Epithelial cell of prostate (primary cell): ENCODE measurements at regions not wholly inside any gene's neighbourhood (a gene's known extent, or its start where the extent isn't known, plus 50 kb on each side); places are given as distances from the start of the nearest gene placed in this dataset.

ENCODE experiments used
- DNase-seq: peaks from one replicate; pipeline ENCODE4 v3.0.0-alpha.2; 2011; ENCODE audit warnings: low read depth, low spot score
- H3K27ac ChIP-seq: fragments of 450-650 bp; 2 replicates; pipeline ENCODE4 v1.5.1; 2017; ENCODE audit warnings: mild to moderate bottlenecking

DNA sequence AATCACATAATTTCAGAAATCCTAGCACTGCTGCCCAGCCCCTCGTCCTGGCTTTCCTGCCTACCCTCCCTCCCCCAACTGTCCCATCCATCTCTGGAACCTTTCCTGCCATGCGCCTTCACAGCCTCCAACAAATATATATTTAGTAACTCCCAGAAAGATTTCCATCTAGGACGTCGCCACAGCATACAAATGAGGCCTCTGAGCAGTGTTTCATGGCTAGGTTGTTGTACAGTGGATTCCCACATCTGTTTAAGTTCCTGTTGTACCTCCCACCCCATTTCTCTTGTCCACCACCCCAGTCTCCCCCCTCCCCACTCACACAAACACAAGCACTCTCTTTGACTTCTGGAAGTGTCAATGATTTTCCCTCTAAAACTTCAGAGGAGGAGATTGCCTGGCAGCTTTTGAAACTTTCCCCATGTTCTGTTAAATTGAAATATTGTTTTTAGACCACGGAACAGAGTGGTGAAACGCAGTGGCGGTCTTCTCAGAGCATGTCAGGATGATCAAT, 280.3 kb upstream of the RORA start:
- no peak for DNase-seq
- H3K27ac ChIP-seq: no peak overlapping the region

DNA sequence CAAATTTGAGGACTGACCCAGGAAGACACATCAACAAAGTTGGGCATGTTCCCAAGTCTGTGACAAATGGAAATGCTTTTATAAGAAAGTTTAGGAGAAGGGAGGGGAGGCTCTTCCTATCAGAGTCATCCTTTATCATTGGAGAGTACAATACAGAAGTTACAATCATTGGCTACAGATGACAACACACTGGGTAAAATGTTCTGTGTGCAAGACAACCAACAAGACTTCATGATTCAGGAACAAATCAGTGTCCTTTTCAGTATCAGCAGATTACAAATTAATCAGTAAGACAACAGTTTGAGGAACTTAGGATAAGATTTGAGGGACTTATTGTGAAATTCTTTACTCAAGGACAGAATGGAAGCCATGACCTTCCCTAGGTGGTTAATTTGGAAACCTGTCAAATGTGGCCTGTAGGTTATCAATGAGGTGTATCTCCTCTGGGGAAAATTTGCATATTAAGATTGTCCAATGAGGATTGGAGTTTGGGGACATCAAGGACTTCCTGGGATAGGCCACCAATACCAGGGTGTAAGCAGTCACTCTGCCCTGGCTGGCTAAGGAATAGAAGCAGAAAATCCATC, 274.4 kb upstream of the RORA start:
- no peak overlapping the region for H3K27ac ChIP-seq
- DNase-seq: no peak

DNA sequence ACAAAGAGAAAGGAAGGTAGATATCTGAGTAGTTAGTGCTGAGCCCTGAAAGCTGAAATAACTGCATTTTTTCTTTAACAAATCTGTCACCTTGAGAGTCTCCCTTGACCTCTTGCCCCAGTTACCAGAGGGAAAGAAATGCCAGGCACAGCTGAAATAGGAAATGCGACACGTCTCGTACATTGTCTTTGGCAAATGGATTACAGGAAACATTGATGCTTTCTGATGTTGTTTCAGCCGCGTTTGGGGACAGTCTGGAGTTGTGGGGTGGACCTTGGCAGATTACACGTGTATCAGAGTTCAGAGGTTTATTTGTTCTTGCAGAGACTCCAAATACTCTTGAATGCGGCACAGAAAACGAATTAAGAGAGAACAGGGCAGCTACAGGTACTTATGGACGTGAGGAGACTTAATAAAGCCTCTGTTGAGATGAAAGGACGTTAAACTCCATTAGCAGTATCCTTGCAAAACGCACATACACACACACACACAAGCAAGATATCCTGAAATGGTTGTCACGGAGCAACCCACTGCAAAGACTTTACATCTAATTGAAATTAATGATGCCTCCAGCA, 272.8 kb upstream of the RORA start:
- DNase-seq: no peak
- no peak overlapping the region for H3K27ac ChIP-seq

DNA sequence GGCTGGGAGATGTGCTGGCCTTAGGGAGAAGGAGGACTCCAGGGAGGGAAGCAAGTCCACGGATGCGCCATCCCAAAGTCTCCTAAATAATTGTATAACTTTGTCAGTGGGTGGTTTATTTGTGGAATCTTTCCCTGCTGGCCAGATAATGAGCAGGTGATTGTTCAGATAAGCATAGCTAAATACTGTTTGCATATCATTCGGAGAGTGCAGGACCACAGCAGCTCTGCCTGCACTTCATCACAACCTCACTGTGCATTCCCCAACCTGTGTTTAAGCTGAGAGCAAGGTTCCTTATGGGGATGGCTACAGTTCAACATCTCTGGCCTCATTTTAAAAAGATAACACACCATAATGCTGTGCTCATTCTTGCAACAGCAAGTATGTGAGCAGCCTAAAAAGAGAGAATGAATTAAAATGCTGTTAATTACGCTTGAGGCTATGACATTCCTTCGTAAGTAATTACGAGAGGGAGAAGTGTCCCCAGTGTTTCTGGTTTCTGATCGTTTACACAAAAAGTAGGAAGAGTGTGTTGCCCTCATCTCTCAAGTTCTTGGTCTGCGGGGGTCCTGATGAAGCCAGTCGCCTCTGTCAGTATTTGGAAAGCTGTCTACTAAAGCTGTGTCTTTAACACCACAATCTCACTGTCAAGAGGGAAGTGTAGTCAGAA, 272.0 kb upstream of the RORA start:
- H3K27ac ChIP-seq: no peak overlapping the region
- no peak for DNase-seq

DNA sequence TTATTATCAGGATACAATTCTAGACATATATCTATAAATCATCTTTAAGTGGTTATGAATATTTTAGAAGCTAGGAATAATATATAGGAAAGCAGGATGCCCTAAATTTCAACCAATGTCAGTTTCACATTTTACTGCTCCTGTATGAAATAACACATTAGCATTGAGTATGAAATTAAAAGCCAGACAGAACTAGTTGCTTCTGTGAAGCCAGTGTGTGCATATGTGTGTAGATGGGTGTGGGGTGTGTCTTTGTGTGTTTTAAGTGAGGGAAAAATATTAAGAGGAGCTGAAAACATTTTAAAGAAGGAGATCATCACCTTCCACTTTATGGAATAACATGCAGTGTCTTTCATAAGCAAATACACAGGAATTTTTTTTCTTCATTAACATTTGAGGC, 271.4 kb upstream of the RORA start:
- H3K27ac ChIP-seq: no peak overlapping the region
- no peak for DNase-seq

DNA sequence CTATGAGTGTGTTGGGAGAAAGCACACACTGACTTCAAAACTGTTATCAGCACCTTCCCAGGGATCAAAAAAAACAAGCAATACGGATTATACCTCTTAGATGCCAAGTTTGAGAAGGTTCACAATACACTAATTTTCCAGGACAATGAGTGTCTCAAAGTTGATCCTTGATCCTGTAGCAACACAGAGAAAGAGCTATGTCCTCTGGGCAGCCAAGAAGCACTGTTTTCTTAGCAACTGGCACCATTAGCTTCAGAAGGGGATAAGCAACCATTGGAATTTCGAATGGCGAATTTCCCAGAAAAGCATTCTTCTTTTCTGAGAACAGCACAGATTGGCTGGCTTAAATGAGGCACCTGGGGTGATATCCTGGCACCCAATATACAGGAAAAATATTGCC, 270.3 kb upstream of the RORA start:
- H3K27ac ChIP-seq: no peak overlapping the region
- no peak for DNase-seq

DNA sequence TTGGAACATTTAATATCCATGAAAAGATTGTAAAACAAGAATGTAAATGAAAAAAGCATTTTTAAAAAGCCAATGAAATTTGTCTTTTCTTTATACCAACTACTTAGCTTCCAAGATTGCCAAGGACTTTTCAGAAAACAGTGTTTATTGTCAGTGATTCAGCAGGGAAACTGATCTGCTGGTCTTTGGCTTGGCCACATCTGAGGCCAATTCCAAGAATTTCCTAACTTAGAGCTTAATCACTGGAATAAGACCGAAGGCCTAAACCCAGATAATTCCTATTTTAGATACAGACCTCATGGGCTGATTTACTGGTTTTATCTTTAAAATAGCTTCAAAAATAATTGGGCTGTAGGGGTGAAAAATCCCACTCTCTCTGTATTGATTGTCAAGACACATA, 260.5 kb upstream of the RORA start:
- no peak overlapping the region for H3K27ac ChIP-seq
- no peak for DNase-seq

DNA sequence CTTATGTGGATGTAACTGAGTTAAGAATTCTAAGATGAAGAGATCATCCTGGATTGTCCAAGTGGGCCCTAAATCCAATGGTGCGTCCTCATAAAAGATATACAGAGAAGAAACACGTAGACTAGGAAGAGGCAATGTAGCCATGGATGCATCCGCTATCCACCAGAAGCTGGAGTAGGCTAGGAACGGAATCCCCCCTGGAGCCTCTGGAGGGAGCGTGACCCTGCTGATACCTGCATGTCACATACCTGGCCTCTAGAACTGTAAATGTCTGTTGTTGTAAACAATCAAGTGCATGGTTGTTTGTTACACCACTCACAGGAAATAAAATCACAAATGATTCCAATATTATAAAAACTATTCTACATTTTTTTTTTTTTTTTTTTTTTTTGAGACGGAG, 254.5 kb upstream of the RORA start:
- H3K27ac ChIP-seq: no peak overlapping the region
- no peak for DNase-seq

DNA sequence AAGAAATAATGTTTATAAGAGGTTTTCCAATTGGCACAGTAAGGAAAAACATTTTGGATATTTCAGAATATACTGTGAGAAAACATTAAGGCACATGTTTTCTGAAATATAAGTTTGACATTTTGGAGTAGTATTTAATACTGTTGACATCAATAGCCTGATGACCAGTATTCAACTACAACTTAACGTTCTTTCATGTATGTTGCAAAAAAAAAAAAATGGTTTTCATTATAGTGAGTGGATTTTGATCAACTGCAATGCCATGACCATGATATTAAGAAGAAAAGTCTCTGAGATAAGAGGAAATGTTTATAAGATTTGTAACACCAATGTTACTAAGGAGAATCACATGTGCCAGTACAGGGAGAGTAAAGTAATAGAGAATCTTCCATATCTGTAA, 252.8 kb upstream of the RORA start:
- no peak for DNase-seq
- no peak overlapping the region for H3K27ac ChIP-seq

DNA sequence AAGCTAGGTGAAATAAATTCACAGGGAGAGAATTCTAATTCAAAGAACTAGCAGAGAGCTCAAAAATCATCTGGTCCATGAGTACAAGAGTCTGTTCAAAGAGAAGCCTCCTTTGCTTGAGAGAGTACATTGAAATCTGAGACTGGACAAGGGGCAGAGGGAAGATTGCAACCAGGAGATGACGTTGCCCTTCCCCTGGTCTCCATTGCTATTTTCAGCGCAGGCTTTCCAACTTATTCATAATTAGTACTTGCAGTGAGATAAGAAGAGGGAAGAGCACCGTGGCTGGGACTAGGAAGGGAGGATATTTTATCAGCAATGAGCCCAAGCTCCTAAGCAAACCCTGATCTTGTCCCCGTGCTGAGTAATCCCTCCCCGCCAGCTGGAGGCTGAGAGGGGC, 251.8 kb upstream of the RORA start:
- no peak overlapping the region for H3K27ac ChIP-seq
- no peak for DNase-seq

DNA sequence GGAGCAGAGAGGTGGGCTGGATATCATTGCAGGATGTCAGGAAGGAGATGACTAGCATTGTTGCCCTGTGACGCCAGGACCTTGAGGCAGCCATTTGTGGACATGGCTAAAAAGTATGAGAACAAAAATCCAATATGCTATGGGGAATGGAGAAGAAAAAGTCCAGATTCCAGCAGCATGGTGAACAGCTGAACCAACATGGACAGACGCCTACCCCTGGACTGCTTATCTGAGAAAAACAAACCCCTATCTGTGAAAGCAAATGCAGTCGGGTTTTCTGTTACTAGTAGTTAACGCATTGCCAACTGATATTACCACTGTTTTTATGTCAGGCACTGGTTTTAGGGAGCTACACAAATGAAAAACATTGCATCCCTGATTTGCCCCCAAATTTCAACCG, 251.2 kb upstream of the RORA start:
- no peak overlapping the region for H3K27ac ChIP-seq
- DNase-seq: no peak

DNA sequence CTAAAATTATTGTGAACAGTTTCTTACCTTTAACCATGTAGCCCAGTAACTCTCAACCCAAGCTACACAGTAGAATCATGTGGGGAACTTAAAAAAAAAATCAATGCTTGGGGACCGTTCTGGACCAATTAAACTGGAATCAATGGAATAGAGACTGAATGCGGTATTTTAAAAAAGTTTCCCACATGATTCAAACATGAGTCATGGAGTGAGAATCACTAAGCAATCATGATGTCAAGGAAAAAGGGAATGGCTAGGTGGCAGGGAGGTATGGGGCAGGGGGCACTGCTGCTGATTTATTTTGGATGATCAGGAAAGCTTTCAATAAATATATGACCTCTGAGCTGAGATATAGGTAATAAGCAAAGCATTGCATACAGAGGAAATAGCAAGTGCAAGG, 250.5 kb upstream of the RORA start:
- no peak for DNase-seq
- H3K27ac ChIP-seq: no peak overlapping the region

DNA sequence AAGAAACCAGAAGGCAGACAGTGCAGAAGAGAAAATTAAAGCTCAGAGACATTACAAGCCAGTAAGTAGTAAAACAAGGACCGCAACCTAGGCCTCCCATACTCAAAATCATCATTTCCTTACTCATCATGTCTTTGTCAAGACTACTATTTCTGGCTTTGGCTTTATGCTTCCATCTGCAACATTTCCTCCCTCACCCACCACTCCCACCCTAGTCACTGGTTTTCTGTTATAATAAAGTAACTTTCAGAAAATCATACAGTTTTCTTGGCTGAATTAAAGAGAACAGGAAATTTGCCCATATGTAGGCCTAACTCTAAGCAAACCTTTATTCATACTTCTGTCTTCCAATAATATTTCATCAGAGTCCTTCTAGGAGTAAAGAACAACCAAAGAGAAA, 247.6 kb upstream of the RORA start:
- H3K27ac ChIP-seq: no peak overlapping the region
- no peak for DNase-seq

DNA sequence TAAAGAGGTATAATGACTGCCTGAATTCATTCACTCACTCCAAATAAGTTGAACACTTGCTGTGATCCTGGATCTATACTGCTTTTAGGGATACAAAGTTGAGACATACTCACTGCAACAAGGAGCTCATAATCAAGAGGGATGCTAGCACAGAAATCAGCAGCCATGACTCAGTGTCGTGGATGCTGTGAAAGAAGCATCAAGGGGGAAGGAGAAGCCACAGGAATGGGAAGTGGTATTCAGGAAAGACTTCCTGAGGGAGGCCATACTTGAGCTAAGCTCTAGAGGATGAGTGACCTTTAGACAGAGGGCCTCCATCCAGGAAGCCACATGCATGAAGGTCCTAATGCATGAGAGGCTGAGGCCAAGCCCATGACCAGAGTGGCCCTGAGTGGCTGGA, 245.7 kb upstream of the RORA start:
- no peak for DNase-seq
- H3K27ac ChIP-seq: no peak overlapping the region

DNA sequence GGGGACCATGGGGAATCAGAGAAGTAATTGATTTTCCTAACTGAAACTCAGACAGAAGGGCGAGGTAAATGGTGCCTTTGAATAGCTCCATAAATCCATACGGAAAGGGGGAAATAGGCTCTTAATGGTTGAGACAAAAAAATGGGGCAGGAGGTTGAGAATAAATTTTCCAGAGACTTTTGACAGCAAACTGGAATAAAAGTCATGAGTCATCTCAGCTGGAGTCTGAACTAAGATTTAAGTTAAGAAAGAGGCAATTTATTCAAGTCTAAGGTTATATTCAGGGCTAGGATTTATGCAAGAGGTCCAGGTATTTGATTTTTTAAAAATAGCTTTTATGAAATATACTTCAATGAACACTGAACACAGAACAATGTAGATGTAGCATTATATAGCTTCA, 238.7 kb upstream of the RORA start:
- no peak for DNase-seq
- no peak overlapping the region for H3K27ac ChIP-seq

DNA sequence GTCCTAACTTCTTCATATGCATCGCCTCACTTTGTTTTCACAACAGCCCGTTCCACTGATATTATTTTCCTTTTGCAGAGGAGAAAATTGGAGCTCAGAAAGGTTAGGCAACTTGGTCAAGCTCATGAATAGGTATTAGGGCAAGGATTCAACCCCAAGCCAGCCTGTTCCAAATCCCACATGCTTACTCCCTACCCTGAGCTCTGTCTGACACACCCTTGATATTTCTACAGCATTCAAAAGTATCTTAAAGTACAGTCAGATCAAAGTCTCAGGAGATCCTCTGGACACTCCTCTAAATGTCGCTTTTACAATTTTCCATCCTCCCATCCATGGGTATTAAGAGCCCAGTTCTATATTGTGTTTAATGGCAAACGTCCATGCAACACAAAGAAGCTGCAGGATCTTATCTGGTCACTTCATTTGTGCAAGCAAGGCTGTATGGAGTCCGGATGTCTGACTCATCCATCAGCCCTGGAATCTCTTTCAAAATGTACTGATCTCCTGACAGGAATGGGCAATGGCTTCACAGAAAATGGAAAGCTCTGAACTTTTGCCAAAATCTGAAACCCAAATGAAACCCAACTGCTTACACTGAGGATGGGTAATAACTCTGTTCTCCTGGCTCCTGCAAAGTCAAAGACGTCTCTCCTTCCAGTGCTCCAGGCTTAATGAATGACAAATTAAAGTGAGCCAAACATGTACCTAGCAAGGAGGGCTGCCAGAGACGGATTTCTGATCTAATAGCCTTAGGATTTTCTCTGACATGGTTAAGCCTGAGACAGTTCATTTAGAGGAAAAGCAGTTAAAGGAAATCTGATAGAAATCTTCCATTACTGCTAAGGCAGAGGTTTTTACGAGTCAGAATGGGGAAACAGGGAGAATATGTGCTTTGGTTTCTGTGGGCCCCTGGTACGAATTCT, 230.9 kb upstream of the RORA start:
- H3K27ac ChIP-seq: no peak overlapping the region
- DNase-seq: no peak

DNA sequence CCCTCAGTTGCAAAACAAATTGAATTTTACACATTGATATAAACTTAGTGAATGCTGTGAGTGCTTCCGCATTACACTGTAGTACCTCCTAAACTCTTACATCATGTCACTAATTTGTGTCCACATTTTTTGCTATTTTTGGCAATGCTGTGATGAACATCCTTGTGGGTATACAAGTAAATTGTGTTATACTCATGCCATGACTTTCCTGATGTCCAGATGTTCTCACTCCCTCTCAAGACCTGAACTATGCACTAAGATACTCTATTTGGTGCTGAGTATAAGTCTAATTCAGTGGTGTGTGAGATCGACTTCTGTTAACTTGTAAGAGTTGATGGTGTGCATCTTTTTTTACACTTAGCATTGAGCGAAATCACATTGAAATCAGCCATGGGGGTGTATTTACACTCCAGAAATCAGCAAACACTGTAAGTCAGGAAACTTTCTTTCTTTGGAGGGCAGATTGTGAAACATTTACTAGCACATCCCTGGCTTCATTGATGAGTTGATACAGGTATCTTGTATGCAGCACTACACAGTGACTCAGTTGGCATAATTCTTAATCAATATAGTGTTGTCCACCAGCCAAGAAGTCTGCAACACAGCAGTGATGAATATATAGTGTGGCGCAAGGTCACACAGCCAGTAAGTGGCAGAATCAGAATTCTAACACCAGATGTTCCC, 228.1 kb upstream of the RORA start:
- no peak overlapping the region for H3K27ac ChIP-seq
- no peak for DNase-seq

DNA sequence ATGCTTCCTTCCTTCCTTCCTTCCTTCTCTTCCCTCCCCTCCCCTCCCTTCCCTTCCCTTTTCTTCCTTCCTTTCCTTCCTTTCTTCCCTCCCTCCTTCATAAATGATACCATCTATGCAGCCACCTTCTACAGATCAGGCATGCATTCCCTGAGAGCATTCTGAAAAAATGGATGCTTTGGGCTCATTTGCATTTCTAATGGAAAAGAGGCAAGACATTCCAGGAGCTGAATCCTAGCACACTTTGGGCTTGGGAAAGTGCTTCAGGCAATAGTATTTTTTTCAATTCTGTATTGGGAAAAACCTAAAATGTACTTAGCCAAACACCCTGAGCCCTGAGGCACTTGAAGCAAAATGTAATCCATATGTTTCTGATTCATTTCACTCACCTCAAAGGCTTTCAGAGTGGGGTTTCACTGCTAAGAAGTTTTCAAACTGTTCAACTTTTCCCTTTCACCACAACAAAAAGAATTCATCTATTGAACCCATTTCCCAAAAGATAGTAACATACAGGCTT, 220.1 kb upstream of the RORA start:
- no peak overlapping the region for H3K27ac ChIP-seq
- DNase-seq: no peak

DNA sequence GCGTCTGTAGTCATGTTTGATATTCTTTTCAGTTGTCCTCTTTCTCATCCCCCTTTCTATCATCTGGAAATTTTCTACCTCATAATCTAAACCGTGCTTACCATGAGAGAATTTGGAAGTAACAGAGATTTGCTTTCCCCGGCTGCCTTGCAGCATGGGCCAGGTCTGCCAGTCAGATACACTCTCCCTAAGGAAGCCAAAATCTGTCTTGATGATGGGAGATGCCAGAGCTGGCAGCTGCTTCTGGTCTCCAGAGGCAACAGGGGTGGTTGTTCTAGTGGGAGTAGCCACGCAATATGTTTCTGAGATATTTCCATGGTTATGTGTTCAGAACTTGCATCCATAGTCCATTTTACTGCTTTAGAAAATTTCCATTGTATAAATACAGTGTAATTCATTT, 218.9 kb upstream of the RORA start:
- H3K27ac ChIP-seq: no peak overlapping the region
- DNase-seq: no peak

DNA sequence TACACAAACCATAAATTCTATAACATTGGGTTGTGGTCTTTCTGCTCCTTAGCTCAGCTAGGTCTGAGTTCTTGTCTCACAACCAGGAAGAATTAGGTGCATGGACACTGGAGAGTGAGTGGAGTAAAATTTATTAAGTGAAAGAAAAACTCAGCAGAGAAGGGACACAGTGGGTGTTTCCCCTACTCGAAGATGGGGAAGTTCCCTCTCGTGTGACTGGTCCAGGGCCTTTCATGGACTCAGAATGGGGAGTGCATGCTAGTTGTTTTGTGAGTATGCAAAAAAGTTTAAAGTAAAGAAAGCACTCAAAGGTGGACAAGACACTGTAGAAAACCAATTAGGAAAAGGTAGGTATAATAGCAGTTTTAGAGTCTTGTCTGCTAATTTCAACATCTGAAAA, 215.5 kb upstream of the RORA start:
- no peak for DNase-seq
- no peak overlapping the region for H3K27ac ChIP-seq
